ENCODE measurements at regions not wholly inside any gene's neighbourhood (a gene's known extent, or its start where the extent isn't known, plus 50 kb on each side); places are given as distances from the start of the nearest gene placed in this dataset.
"Not testable (repeated sequence)": the region's sequence is repeated elsewhere in the genome, so short reads cannot be mapped to it uniquely, and the experiment has no call there.

DNA sequence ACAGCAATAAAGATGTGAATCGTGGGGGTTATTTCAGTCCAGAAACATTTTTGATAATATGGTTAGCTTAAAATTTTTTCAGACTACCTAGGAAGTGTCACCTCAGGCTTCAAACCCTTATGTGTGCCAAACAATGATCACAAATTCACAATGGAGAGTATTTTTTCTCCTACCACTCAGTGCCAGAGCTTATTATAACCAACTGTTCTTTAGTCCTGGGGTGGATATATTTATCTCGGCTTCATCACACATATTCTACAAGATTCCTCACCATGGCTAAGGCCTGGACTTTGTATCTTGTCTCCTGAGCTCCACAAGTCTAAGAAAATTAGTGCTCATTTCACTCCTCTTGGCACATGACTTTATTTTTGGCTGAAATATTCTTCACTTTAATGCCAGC, 629.1 kb downstream of the RWDD3 start:
- Histone ChIP-seq H3K27ac (ENCODE audit: low read length) (no peak overlapping the region), H3K36me3 (ENCODE audit: insufficient read depth, low read depth, low read length) (no peaks in the 10 kb centered on the region), H3K27me3 (ENCODE audit: insufficient read depth, low read length) (no peaks in the 10 kb centered on the region), H3K9ac (ENCODE audit: low read depth, low read length) (no peak overlapping the region), H3K4me1 (ENCODE audit: insufficient read depth, low read length) (no peaks in the 10 kb centered on the region), H3K9me3 (ENCODE audit: insufficient read depth, low read depth, low read length) (no peaks in the 10 kb centered on the region), H3K4me3 (ENCODE audit: low read length) (no peak overlapping the region)

DNA sequence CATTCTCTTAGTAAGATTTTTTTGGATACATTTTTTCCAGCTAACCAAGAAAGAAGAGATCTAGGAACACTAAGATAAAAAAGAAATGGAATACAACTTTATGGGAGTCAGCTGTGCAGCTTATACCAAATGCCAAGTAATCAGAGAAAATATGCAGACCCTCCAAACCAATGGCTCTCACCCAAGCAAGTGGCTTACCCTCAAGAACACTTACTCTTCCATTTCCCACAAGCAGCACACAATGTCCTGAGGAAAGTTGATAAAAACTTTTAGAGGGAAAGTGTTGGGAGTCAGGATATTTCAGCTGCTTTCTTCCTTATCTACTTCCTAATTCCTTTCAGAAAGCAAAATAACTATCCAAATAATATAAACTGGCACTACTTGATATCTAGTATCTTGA, 631.8 kb downstream of the RWDD3 start:
- Histone ChIP-seq H3K27me3 (ENCODE audit: insufficient read depth, low read length) (no peaks in the 10 kb centered on the region), H3K9me3 (ENCODE audit: insufficient read depth, low read depth, low read length) (no peaks in the 10 kb centered on the region), H3K36me3 (ENCODE audit: insufficient read depth, low read depth, low read length) (no peaks in the 10 kb centered on the region), H3K9ac (ENCODE audit: low read depth, low read length) (no peak overlapping the region), H3K4me1 (ENCODE audit: insufficient read depth, low read length) (no peaks in the 10 kb centered on the region), H3K4me3 (ENCODE audit: low read length) (no peak overlapping the region), H3K27ac (ENCODE audit: low read length) (no peak overlapping the region)

DNA sequence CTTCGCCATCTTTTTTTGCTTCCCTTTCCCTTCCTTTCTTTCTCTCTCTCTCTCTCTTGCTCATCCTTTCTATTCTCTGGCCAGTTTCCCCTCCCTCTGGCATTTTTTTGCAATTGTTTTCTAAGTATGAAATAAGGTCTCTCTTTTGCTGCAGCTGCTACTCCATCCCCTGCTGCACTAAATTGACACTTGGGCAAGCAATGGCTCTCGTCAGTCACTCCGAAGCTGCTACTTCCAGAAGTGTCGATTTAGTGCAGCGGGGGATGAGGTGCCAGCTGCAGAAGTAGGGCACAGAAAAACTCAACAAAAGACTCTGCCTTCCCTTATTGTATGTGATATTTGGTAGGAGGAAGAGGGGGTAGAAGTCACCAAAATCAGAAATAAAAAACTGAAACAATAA, 642.3 kb downstream of the RWDD3 start:
- Histone ChIP-seq H3K9ac (ENCODE audit: low read depth, low read length) (no peak overlapping the region), H3K36me3 (ENCODE audit: insufficient read depth, low read depth, low read length) (no peaks in the 10 kb centered on the region), H3K27ac (ENCODE audit: low read length) (no peak overlapping the region), H3K4me1 (ENCODE audit: insufficient read depth, low read length) (no peaks in the 10 kb centered on the region; the same call in 1 of the 2 replicates), H3K9me3 (ENCODE audit: insufficient read depth, low read depth, low read length) (peaks cover 19% of the 10 kb centered on the region), H3K27me3 (ENCODE audit: insufficient read depth, low read length) (no peaks in the 10 kb centered on the region), H3K4me3 (ENCODE audit: low read length) (no peak overlapping the region)

DNA sequence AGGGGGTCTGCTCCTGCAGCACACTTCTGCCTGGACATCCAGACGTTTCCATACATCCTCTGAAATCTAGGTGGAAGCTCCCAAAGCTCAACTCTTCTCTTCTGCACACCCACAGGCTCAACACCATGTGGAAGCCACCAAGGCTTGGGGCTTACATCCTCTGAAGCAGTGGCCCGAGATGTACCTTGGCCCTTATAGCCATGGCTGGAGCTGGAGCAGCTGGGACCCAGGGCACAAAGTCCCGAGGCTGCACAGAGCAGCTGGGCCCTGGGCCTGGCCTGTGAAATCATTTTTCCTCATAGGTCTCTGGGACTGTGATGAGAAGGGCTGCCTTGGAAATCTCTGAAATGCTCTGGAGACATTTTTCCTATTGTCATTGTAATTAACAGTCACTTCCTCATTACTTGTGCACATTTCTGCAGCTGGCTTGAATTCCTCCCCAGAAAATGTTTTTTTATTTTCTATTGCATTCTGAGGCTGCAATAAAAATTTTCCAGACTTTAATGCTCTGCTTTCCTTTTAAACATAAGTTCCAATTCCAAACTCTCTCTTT, 645.6 kb downstream of the RWDD3 start:
- Histone ChIP-seq H3K27ac (ENCODE audit: low read length) (no peak overlapping the region), H3K9me3 (ENCODE audit: insufficient read depth, low read depth, low read length) (peaks cover 19% of the 10 kb centered on the region), H3K9ac (ENCODE audit: low read depth, low read length) (no peak overlapping the region), H3K4me3 (ENCODE audit: low read length) (no peak overlapping the region), H3K27me3 (ENCODE audit: insufficient read depth, low read length) (no peaks in the 10 kb centered on the region), H3K36me3 (ENCODE audit: insufficient read depth, low read depth, low read length) (no peaks in the 10 kb centered on the region), H3K4me1 (ENCODE audit: insufficient read depth, low read length) (no peaks in the 10 kb centered on the region; the same call in 1 of the 2 replicates)

DNA sequence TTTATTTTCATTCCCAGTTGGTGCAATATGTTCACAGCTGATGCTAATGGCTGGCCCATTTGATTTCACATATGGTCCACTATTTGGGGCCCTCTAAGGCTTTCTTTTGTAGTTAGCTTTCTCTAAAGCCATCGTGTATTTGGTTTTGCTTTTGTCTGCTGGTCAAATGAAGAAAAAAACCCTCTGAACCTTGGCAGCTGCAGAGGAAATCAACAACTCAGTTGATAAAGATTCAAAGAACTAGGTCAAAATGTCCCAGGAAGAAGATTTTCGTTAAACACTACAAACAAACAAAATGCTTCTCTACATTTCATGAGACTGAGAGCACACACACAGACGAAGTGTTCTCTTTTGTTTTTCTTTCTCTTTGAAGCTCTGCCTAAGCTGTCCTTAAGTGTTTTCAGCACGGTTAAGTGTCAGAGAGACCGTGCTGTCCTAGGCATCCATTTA, 655.0 kb downstream of the RWDD3 start:
- Histone ChIP-seq H3K4me3 (ENCODE audit: low read length) (no peak overlapping the region), H3K27me3 (ENCODE audit: insufficient read depth, low read length) (no peaks in the 10 kb centered on the region), H3K4me1 (ENCODE audit: insufficient read depth, low read length) (peaks cover 7% of the 10 kb centered on the region; the same call in 1 of the 2 replicates), H3K36me3 (ENCODE audit: insufficient read depth, low read depth, low read length) (no peaks in the 10 kb centered on the region), H3K9me3 (ENCODE audit: insufficient read depth, low read depth, low read length) (no peaks in the 10 kb centered on the region), H3K9ac (ENCODE audit: low read depth, low read length) (no peak overlapping the region), H3K27ac (ENCODE audit: low read length) (no peak overlapping the region)

DNA sequence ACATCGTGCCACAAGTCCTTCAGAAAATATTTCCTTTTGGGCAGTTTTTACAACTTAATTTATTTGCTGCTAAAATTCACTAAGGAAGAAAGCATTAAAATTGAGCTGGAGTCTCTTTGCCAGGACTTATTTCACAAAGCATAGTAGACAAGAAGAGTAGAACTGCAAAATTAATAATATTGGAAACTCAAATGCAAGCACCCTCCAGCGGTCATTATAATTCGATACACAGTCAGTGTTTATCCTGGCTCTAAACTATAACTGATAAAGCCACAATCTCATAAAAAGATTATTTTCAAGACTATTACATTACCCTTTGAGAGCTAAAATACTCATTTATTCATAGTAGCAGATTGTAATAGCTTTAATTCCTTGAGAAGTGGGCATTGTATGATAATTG, 655.4 kb downstream of the RWDD3 start:
- H3K27ac ChIP-seq (ENCODE audit: low read length), result no peak overlapping the region

DNA sequence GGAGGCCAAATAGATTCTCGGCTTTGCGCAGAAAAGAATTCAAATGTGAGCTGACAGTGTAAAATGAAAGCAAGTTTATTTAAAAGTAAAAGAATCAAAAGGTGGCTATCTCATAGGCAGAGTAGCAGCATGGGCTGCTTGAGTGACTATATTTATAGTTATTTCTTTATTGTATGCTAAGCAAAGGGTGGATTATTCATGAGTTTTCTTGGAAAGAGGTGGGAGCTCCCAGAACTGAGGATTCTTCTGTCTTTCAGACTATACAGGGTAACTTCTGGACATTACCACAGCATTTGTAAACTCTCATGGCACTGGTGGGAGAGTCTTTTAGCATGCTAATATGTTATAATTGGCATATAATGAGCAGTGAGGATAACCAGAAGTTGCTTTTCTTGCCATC, 659.9 kb downstream of the RWDD3 start:
- H3K36me3 ChIP-seq (ENCODE audit: insufficient read depth, low read depth, low read length), result no peaks in the 10 kb centered on the region
- peaks cover 27% of the 10 kb centered on the region for H3K9me3 ChIP-seq (ENCODE audit: insufficient read depth, low read depth, low read length)
- no peak overlapping the region for H3K27ac ChIP-seq (ENCODE audit: low read length)
- no peaks in the 10 kb centered on the region for H3K27me3 ChIP-seq (ENCODE audit: insufficient read depth, low read length)
- H3K4me1 ChIP-seq (ENCODE audit: insufficient read depth, low read length), result peaks cover 4% of the 10 kb centered on the region; the same call in 1 of the 2 replicates
- H3K9ac ChIP-seq (ENCODE audit: low read depth, low read length), result no peak overlapping the region
- no peak overlapping the region for H3K4me3 ChIP-seq (ENCODE audit: low read length)

More for the DNA sequence above, 655.4 kb downstream of the RWDD3 start:
- H3K27me3 ChIP-seq (ENCODE audit: insufficient read depth, low read length), result no peaks in the 10 kb centered on the region
- no peaks in the 10 kb centered on the region for H3K36me3 ChIP-seq (ENCODE audit: insufficient read depth, low read depth, low read length)
- H3K4me3 ChIP-seq (ENCODE audit: low read length), result no peak overlapping the region
- no peak overlapping the region for H3K9ac ChIP-seq (ENCODE audit: low read depth, low read length)
- peaks cover 7% of the 10 kb centered on the region; the same call in 1 of the 2 replicates for H3K4me1 ChIP-seq (ENCODE audit: insufficient read depth, low read length)
- H3K9me3 ChIP-seq (ENCODE audit: insufficient read depth, low read depth, low read length), result no peaks in the 10 kb centered on the region

DNA sequence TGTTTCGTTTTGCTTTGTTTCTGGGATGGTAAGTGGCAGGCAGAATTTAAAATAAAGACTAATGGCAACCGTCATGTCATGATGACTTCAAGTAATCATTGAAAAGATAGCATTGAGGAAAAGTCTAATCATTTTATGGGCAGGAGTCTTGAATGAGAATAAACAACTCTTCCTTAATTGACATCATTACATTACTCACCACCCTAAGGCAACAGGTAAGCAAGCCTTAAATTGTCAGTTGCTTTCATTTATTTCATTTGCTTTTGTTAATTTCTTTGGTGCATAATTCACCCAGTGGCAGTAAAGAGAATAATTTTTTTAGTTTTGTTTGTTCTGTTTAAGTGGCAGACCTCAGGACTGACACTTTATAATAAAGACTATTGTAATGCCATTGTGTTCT, 669.0 kb downstream of the RWDD3 start:
- Histone ChIP-seq H3K9ac (ENCODE audit: low read depth, low read length) (no peak overlapping the region), H3K9me3 (ENCODE audit: insufficient read depth, low read depth, low read length) (peaks cover 25% of the 10 kb centered on the region), H3K4me3 (ENCODE audit: low read length) (no peak overlapping the region), H3K27ac (ENCODE audit: low read length) (no peak overlapping the region), H3K27me3 (ENCODE audit: insufficient read depth, low read length) (no peaks in the 10 kb centered on the region), H3K4me1 (ENCODE audit: insufficient read depth, low read length) (no peaks in the 10 kb centered on the region), H3K36me3 (ENCODE audit: insufficient read depth, low read depth, low read length) (no peaks in the 10 kb centered on the region; the same call in 1 of the 2 replicates)

DNA sequence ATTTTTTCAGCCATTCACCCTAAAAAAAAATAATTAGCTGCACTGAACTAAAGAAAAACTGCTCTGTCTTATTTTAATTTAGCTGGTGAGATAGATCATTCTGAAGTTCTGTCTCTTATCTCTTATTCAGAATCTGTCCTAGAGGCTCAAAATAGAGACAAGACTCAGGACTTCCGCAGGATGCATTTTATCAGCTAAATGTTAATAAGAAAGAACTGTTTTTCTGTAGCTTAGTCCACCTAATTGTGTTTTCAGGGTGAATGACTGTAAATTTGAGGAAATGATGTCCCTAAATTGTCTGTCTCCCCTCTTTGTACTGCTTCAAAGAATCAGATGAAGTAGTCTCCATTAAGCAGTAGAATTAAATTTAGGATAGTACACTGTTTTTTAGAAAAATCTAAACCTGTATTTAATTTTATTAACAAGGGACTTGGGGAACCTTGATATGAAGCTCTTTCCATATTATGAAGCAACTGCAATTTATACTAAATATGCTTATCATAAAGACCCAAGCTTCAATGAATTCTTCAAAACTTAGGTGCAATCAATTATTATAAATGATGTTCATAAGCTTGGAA, 671.9 kb downstream of the RWDD3 start:
- Histone ChIP-seq H3K27me3 (ENCODE audit: insufficient read depth, low read length) (no peaks in the 10 kb centered on the region), H3K4me3 (ENCODE audit: low read length) (no peak overlapping the region), H3K27ac (ENCODE audit: low read length) (no peak overlapping the region), H3K9ac (ENCODE audit: low read depth, low read length) (no peak overlapping the region), H3K36me3 (ENCODE audit: insufficient read depth, low read depth, low read length) (no peaks in the 10 kb centered on the region), H3K4me1 (ENCODE audit: insufficient read depth, low read length) (no peaks in the 10 kb centered on the region), H3K9me3 (ENCODE audit: insufficient read depth, low read depth, low read length) (peaks cover 5% of the 10 kb centered on the region)

DNA sequence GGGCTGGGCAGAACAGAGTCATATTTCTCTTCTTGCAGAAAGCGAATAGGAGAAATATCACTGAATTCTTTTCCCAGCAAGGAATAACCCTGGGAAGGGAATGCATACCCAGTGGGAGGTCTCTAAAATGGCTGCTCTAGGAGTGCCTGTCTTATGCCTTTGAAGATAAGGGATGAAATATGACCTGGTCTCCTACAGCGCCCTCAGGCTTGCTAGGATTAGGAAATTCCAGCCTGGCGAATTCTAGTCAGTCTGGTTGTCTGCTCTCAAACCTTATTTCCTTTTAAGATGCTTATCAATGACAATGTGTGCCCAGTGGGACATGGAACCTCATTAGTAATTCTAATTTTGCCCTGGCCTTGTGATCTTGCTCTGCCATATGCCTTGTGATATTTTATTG, 677.7 kb downstream of the RWDD3 start:
- not testable (repeated sequence) for H3K36me3 ChIP-seq (ENCODE audit: insufficient read depth, low read depth, low read length); H3K9ac ChIP-seq (ENCODE audit: low read depth, low read length); H3K4me1 ChIP-seq (ENCODE audit: insufficient read depth, low read length); H3K27ac ChIP-seq (ENCODE audit: low read length); H3K4me3 ChIP-seq (ENCODE audit: low read length); H3K27me3 ChIP-seq (ENCODE audit: insufficient read depth, low read length)
- H3K9me3 ChIP-seq (ENCODE audit: insufficient read depth, low read depth, low read length), result peaks cover 24% of the 10 kb centered on the region

DNA sequence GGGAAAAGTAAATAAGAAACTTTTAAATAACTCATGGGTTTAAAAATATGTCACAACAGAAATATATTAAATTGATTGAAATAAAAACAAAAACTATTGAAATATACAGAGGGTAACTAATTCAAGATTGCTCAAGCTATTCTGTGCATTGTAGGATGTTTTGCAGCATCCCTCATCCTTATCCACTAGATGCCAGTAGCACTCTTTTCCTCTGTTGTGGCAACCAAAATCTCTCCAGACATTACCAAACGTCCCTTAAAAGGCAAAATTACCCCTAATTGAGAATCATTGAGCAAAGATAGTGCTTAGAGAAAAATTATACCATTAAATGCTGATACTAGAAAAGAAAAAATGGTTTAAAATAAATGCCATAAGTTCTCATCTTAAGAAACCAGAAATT, 682.6 kb downstream of the RWDD3 start:
- Histone ChIP-seq H3K27ac (ENCODE audit: low read length) (no peak overlapping the region), H3K36me3 (ENCODE audit: insufficient read depth, low read depth, low read length) (no peaks in the 10 kb centered on the region), H3K4me1 (ENCODE audit: insufficient read depth, low read length) (no peaks in the 10 kb centered on the region), H3K9me3 (ENCODE audit: insufficient read depth, low read depth, low read length) (peaks cover 14% of the 10 kb centered on the region), H3K27me3 (ENCODE audit: insufficient read depth, low read length) (no peaks in the 10 kb centered on the region), H3K4me3 (ENCODE audit: low read length) (no peak overlapping the region), H3K9ac (ENCODE audit: low read depth, low read length) (no peak overlapping the region)

DNA sequence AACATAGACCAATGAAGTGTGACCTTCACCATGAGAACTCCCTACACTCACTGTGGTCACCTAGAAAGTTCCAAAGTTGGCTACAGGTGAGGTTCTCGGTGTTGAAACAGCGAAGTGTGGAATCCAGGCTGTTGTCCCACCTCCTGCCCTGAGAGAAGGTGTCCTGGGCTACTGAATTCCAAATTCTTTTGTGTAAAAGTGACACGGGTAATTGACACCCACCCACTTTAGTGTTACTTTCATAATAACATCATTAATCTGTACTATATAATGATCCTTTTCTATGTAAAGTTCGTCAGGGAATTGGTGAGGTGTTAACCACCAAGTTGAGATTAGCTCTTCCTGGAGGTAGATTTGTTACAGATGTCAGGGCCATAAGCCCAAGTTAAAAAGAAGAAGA, 690.7 kb downstream of the RWDD3 start:
- no peaks in the 10 kb centered on the region for H3K4me1 ChIP-seq (ENCODE audit: insufficient read depth, low read length)
- H3K9me3 ChIP-seq (ENCODE audit: insufficient read depth, low read depth, low read length), result no peaks in the 10 kb centered on the region
- no peak overlapping the region for H3K27ac ChIP-seq (ENCODE audit: low read length)
- H3K27me3 ChIP-seq (ENCODE audit: insufficient read depth, low read length), result no peaks in the 10 kb centered on the region
- H3K4me3 ChIP-seq (ENCODE audit: low read length), result no peak overlapping the region
- no peaks in the 10 kb centered on the region for H3K36me3 ChIP-seq (ENCODE audit: insufficient read depth, low read depth, low read length)
- H3K9ac ChIP-seq (ENCODE audit: low read depth, low read length), result no peak overlapping the region
